ENCODE measurements at regions not wholly inside any gene's neighbourhood (a gene's known extent, or its start where the extent isn't known, plus 50 kb on each side); places are given as distances from the start of the nearest gene placed in this dataset.

GRCh38 chr3:176950743-176951142 is 246.5 kb downstream of the TBL1XR1 start (continued):
- TF ChIP-seq, protein P1, sequence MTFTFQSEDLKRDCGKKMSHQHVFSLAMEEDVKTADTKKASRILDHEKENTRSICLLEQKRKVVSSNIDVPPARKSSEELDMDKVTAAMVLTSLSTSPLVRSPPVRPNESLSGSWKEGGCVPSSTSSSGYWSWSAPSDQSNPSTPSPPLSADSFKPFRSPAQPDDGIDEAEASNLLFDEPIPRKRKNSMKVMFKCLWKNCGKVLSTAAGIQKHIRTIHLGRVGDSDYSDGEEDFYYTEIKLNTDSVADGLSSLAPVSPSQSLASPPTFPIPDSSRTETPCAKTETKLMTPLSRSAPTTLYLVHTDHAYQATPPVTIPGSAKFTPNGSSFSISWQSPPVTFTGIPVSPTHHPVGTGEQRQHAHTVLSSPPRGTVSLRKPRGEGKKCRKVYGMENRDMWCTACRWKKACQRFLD (CRISPR knock-in tag; IDR thresholded peaks at IDR 0.05; ENCODE audit: borderline replicate concordance), result no peak
- TF ChIP-seq, protein P2, sequence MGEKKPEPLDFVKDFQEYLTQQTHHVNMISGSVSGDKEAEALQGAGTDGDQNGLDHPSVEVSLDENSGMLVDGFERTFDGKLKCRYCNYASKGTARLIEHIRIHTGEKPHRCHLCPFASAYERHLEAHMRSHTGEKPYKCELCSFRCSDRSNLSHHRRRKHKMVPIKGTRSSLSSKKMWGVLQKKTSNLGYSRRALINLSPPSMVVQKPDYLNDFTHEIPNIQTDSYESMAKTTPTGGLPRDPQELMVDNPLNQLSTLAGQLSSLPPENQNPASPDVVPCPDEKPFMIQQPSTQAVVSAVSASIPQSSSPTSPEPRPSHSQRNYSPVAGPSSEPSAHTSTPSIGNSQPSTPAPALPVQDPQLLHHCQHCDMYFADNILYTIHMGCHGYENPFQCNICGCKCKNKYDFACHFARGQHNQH (CRISPR knock-in tag; IDR thresholded peaks at IDR 0.05), result no peak
- no peak for TF ChIP-seq ZNF24 (IDR thresholded peaks at IDR 0.05)
- no peak for TF ChIP-seq ZNF205 (CRISPR knock-in tag; IDR thresholded peaks at IDR 0.05)
- TF ChIP-seq NR2F2 (IDR thresholded peaks at IDR 0.05; ENCODE audit: borderline replicate concordance, low read depth), result no peak

DNA sequence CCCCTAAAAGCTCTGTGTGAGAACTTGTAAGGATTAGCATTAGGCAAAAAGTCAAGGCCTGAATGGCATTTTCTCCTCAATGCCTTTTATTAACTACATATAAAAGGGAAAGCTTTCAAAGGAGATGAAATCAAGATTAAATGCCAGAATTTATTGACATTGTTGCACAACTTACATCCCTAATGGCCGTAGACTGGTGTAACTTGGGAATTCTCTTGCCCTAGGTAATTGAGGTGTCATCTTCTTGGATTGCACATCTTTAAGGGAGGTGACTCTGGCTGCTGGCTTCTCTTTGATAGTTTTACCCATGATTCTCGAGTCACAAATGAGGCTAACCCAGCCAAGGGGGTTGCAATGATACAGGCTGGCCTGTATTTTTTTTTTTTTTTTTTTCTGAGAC is 249.1 kb downstream of the TBL1XR1 start:
- intact Hi-C loops (cut with micrococcal nuclease; ENCODE audit: unreplicated experiment) (no loop called here), in situ Hi-C loops (cut with HindIII; ENCODE audit: extremely low pct_ligation_motif_present, low pct_unique_long_range_greater_than_20kb) (no loop called here)
- Histone ChIP-seq H3K4me1 (ENCODE audit: insufficient read depth, low read length) (no peaks in the 10 kb centered on the region), H3K27ac (ENCODE audit: extremely low read length, insufficient read depth, low read length) (no peak overlapping the region), H3K9me3 (ENCODE audit: low read length) (no peaks in the 10 kb centered on the region), H3K4me2 (ENCODE audit: low read depth, low read length) (no peak overlapping the region), H3K79me2 (ENCODE audit: insufficient read depth, low read length) (no peaks in the 10 kb centered on the region), H3K4me3 (replicated peaks in 1 of 3; ENCODE audit: insufficient read depth in 1 of 3, low read depth in 2 of 3, low read length in 3 of 3) (no peak overlapping the region), H3K36me3 (replicated peaks in 1 of 2; ENCODE audit: control insufficient read depth in 1 of 2, insufficient read depth in 2 of 2, low read length in 2 of 2) (no peaks in the 10 kb centered on the region), H2AFZ (ENCODE audit: low read length) (no peak overlapping the region), H3K9ac (ENCODE audit: insufficient read depth, low read depth, low read length) (no peak overlapping the region), H4K20me1 (ENCODE audit: insufficient read depth, low read length) (no peaks in the 10 kb centered on the region), H3K27me3 (ENCODE audit: control insufficient read depth in 1 of 2, insufficient read depth in 2 of 2, low read length in 2 of 2) (no peaks in the 10 kb centered on the region; a peak in 1 of 5 replicates)
- POLR2A ChIA-PET, result no interaction called here
- DNase-seq (ENCODE audit: low spot score) (no peak), ATAC-seq (no peak), FAIRE-seq (no peak)
- TF ChIP-seq, protein P3, sequence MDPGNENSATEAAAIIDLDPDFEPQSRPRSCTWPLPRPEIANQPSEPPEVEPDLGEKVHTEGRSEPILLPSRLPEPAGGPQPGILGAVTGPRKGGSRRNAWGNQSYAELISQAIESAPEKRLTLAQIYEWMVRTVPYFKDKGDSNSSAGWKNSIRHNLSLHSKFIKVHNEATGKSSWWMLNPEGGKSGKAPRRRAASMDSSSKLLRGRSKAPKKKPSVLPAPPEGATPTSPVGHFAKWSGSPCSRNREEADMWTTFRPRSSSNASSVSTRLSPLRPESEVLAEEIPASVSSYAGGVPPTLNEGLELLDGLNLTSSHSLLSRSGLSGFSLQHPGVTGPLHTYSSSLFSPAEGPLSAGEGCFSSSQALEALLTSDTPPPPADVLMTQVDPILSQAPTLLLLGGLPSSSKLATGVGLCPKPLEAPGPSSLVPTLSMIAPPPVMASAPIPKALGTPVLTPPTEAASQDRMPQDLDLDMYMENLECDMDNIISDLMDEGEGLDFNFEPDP (CRISPR knock-in tag; conservative IDR thresholded peaks at IDR 0.05), result no peak
- no peak for TF ChIP-seq NFRKB (IDR thresholded peaks at IDR 0.05)
- no peak for TF ChIP-seq ZNF616 (CRISPR knock-in tag; IDR thresholded peaks at IDR 0.05; ENCODE audit: low read depth)
- TF ChIP-seq ZNF891 (CRISPR knock-in tag; IDR thresholded peaks at IDR 0.05), result no peak
- TF ChIP-seq PTBP1 (IDR thresholded peaks at IDR 0.05; ENCODE audit: low read depth, low read length, poor library complexity, severe bottlenecking), result no peak
- TF ChIP-seq THYN1 (CRISPR knock-in tag; IDR thresholded peaks at IDR 0.05; ENCODE audit: borderline replicate concordance, low read depth), result no peak
- no peak for TF ChIP-seq NFKB2 (CRISPR knock-in tag; IDR thresholded peaks at IDR 0.05; ENCODE audit: borderline replicate concordance)
- 0% methylated on average over 2 of the region's 2 CpGs for WGBS (ENCODE audit: low lambda C conversion rate)
- BruUV-seq (replicated peaks), result no TSS peak
- CTCF ChIA-PET (ENCODE audit: low intra/inter-chr PET ratio, low total read pairs), result no interaction called here
